ENCODE measurements at regions not wholly inside any gene's neighbourhood (a gene's known extent, or its start where the extent isn't known, plus 50 kb on each side); places are given as distances from the start of the nearest gene placed in this dataset.
"Not testable (repeated sequence)": the region's sequence is repeated elsewhere in the genome, so short reads cannot be mapped to it uniquely, and the experiment has no call there.

- no peaks in the 10 kb centered on the region for H3K27me3 ChIP-seq
- H3K27ac ChIP-seq, result no peak overlapping the region
- DNase-seq (no peak), ATAC-seq (no peak)
- no peaks in the 10 kb centered on the region for H3K9me3 ChIP-seq
- TF ChIP-seq POLR2A (IDR thresholded peaks at IDR 0.05), result no peak
- TF ChIP-seq, protein P1, sequence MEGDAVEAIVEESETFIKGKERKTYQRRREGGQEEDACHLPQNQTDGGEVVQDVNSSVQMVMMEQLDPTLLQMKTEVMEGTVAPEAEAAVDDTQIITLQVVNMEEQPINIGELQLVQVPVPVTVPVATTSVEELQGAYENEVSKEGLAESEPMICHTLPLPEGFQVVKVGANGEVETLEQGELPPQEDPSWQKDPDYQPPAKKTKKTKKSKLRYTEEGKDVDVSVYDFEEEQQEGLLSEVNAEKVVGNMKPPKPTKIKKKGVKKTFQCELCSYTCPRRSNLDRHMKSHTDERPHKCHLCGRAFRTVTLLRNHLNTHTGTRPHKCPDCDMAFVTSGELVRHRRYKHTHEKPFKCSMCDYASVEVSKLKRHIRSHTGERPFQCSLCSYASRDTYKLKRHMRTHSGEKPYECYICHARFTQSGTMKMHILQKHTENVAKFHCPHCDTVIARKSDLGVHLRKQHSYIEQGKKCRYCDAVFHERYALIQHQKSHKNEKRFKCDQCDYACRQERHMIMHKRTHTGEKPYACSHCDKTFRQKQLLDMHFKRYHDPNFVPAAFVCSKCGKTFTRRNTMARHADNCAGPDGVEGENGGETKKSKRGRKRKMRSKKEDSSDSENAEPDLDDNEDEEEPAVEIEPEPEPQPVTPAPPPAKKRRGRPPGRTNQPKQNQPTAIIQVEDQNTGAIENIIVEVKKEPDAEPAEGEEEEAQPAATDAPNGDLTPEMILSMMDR (IDR thresholded peaks at IDR 0.05), result no peak
- no peaks in the 10 kb centered on the region for H3K36me3 ChIP-seq
- intact Hi-C loops (cut with DNase I), result no loop called here
- no peak overlapping the region for H3K4me3 ChIP-seq
- H3K4me1 ChIP-seq, result no peaks in the 10 kb centered on the region
These were observed 103.0 kb downstream of the ANXA5 start for GRCh38 chr4:121593760-121594159.

GRCh38 chr4:121592257-121592656 is 104.5 kb downstream of the ANXA5 start:
- WGBS (ENCODE audit: insufficient coverage, low coverage, low lambda C conversion rate, missing lambda C conversion rate), result 58% methylated on average over 3 of the region's 3 CpGs
- ATAC-seq; intact Hi-C loops (cut with DNase I); H3K4me3 ChIP-seq; H3K9me3 ChIP-seq; H3K4me1 ChIP-seq; H3K27me3 ChIP-seq; DNase-seq; H3K36me3 ChIP-seq; H3K27ac ChIP-seq: not testable (repeated sequence)

- no peaks in the 10 kb centered on the region for H3K9me3 ChIP-seq
- H3K4me1 ChIP-seq, result no peaks in the 10 kb centered on the region
- TF ChIP-seq POLR2A (IDR thresholded peaks at IDR 0.05), result no peak
- TF ChIP-seq, protein P1 (IDR thresholded peaks at IDR 0.05), result no peak
- DNase-seq, result no peak
- H3K27ac ChIP-seq, result no peak overlapping the region
- no peaks in the 10 kb centered on the region for H3K36me3 ChIP-seq
- no peaks in the 10 kb centered on the region for H3K27me3 ChIP-seq
- H3K4me3 ChIP-seq, result no peak overlapping the region
- ATAC-seq, result no peak
- intact Hi-C loops (cut with DNase I), result no loop called here
- WGBS (ENCODE audit: insufficient coverage, low coverage, low lambda C conversion rate, missing lambda C conversion rate), result 32% methylated on average over 1 of the region's 1 CpG
These were observed 111.9 kb downstream of the ANXA5 start for GRCh38 chr4:121584836-121585235.

DNA sequence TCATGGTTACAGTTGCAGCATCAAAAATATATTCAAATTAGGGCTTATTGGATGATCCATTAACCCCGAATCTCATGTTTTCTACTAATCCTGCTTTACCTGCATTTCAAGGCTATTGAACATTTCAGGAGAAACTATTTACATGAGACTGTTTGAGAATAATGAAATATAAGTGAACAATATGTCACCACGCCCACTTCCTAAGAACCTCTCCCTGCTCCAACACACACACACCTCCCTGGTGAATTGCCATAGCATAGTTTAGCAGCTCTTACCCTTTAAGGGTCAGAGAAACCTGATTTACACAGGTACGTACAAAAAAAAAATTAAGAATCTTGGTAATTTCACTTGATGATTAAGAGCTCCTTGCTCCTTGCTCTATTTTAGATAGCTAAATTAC is 113.4 kb downstream of the ANXA5 start:
- WGBS (ENCODE audit: insufficient coverage, low coverage, low lambda C conversion rate, missing lambda C conversion rate), result 41% methylated on average over 3 of the region's 3 CpGs
- Histone ChIP-seq H3K27ac (no peak overlapping the region), H3K27me3 (no peaks in the 10 kb centered on the region), H3K4me3 (no peak overlapping the region), H3K9me3 (no peaks in the 10 kb centered on the region), H3K4me1 (no peaks in the 10 kb centered on the region), H3K36me3 (no peaks in the 10 kb centered on the region)
- intact Hi-C loops (cut with DNase I), result no loop called here
- TF ChIP-seq, protein P1 (IDR thresholded peaks at IDR 0.05), result no peak
- no peak for TF ChIP-seq POLR2A (IDR thresholded peaks at IDR 0.05)
- DNase-seq, result no peak
- no peak for ATAC-seq

- H3K36me3 ChIP-seq, result no peaks in the 10 kb centered on the region
- intact Hi-C loops (cut with DNase I), result no loop called here
- H3K9me3 ChIP-seq, result no peaks in the 10 kb centered on the region
- H3K27ac ChIP-seq, result no peak overlapping the region
- no peak for ATAC-seq
- H3K4me3 ChIP-seq, result no peak overlapping the region
- H3K4me1 ChIP-seq, result no peaks in the 10 kb centered on the region
- no peaks in the 10 kb centered on the region for H3K27me3 ChIP-seq
- DNase-seq, result no peak
- TF ChIP-seq POLR2A (IDR thresholded peaks at IDR 0.05), result no peak
- TF ChIP-seq, protein P1 (IDR thresholded peaks at IDR 0.05), result no peak
These were observed 114.5 kb downstream of the ANXA5 start for GRCh38 chr4:121582296-121582695.

DNA sequence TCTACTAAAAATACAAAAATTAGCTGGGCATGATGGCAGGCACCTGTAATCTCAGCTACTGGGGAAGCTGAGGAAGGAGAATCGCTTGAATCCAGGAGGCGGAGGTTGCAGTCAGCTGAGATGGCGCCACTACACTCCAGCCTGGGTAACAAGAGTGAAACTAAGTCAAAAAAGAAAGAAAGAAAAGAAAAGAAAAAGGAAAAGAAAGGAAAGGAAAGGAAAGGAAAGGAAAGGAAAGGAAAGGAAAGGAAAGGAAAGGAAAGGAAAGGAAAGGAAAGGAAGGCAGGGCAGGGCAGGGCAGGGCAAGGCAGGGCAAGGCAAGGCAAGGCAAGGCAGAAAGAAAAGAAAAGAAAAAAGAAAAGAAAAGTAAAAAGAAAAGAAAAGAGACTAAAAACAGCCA is 121.4 kb downstream of the ANXA5 start:
- H3K27ac ChIP-seq, result not testable (repeated sequence)

More for the DNA sequence above, 121.4 kb downstream of the ANXA5 start:
- H3K4me3 ChIP-seq; H3K4me1 ChIP-seq; H3K27me3 ChIP-seq; intact Hi-C loops (cut with DNase I); DNase-seq; H3K9me3 ChIP-seq; ATAC-seq; H3K36me3 ChIP-seq: not testable (repeated sequence)
- WGBS (ENCODE audit: insufficient coverage, low coverage, low lambda C conversion rate, missing lambda C conversion rate), result 59% methylated on average over 3 of the region's 3 CpGs
